ENCODE measurements at regions not wholly inside any gene's neighbourhood (a gene's known extent, or its start where the extent isn't known, plus 50 kb on each side); places are given as distances from the start of the nearest gene placed in this dataset.

- POLR2A ChIA-PET, result no interaction called here
- DNase-seq (ENCODE audit: low read depth, low spot score), result no peak
- no peak overlapping the region for H3K4me3 ChIP-seq (ENCODE audit: low read depth, low read length)
- CTCF ChIA-PET, result no interaction called here
- no peak for TF ChIP-seq CTCF (IDR thresholded peaks at IDR 0.05; ENCODE audit: insufficient read depth, low read length, missing control alignments)
Measured at GRCh38 chr15:72925661-72926060, 126.6 kb upstream of the NEO1 start.

- no peak for TF ChIP-seq CTCF (IDR thresholded peaks at IDR 0.05; ENCODE audit: insufficient read depth, low read length, missing control alignments)
- no peak for DNase-seq (ENCODE audit: low read depth, low spot score)
- no peak overlapping the region for H3K4me3 ChIP-seq (ENCODE audit: low read depth, low read length)
- CTCF ChIA-PET, result no interaction called here
- POLR2A ChIA-PET, result no interaction called here
Measured at GRCh38 chr15:72923289-72923688, 129.0 kb upstream of the NEO1 start.

GRCh38 chr15:72920551-72920950 is 131.7 kb upstream of the NEO1 start:
- DNase-seq (ENCODE audit: low read depth, low spot score), result no peak
- no peak overlapping the region for H3K4me3 ChIP-seq (ENCODE audit: low read depth, low read length)
- CTCF ChIA-PET, result no interaction called here
- POLR2A ChIA-PET, result no interaction called here
- no peak for TF ChIP-seq CTCF (IDR thresholded peaks at IDR 0.05; ENCODE audit: insufficient read depth, low read length, missing control alignments)

- no peak for DNase-seq (ENCODE audit: low read depth, low spot score)
- TF ChIP-seq CTCF (IDR thresholded peaks at IDR 0.05; ENCODE audit: insufficient read depth, low read length, missing control alignments), result no peak
- POLR2A ChIA-PET, result no interaction called here
- no peak overlapping the region for H3K4me3 ChIP-seq (ENCODE audit: low read depth, low read length)
- CTCF ChIA-PET, result no interaction called here
Measured at GRCh38 chr15:72919936-72920465, 132.3 kb upstream of the NEO1 start.

- ChIA-PET POLR2A (no interaction called here), CTCF (no interaction called here)
- no peak for DNase-seq (ENCODE audit: low read depth, low spot score)
- TF ChIP-seq CTCF (IDR thresholded peaks at IDR 0.05; ENCODE audit: insufficient read depth, low read length, missing control alignments), result no peak
- H3K4me3 ChIP-seq (ENCODE audit: low read depth, low read length), result no peak overlapping the region
Measured at GRCh38 chr15:72916897-72917296, 133.3 kb upstream of the ADPGK start.

GRCh38 chr15:72916378-72916777 is 132.8 kb upstream of the ADPGK start:
- CTCF ChIA-PET, result no interaction called here
- no peak for TF ChIP-seq CTCF (IDR thresholded peaks at IDR 0.05; ENCODE audit: insufficient read depth, low read length, missing control alignments)
- H3K4me3 ChIP-seq (ENCODE audit: low read depth, low read length), result no peak overlapping the region
- POLR2A ChIA-PET, result no interaction called here
- DNase-seq (ENCODE audit: low read depth, low spot score), result no peak

Data from AG04449 (cell line).